Cardiac fibroblast (primary cell): ENCODE measurements at regions not wholly inside any gene's neighbourhood (a gene's known extent, or its start where the extent isn't known, plus 50 kb on each side); places are given as distances from the start of the nearest gene placed in this dataset.
"Not testable (repeated sequence)": the region's sequence is repeated elsewhere in the genome, so short reads cannot be mapped to it uniquely, and the experiment has no call there.

Experiments used
- DNase-seq, 2 donors: peaks; one replicate each; pipeline versions ENCODE4 v3.0.0 to v3.0.0-alpha.2; 2010; ENCODE audit warnings: low read depth in 2 of 2
- H3K4me3 ChIP-seq, 2 donors: replicated peaks in 1 of 2; 1 replicate in 1 of 2; 2 replicates in 1 of 2; pipeline ENCODE4 v1.5.1; 2011; ENCODE audit warnings: low read depth in 2 of 2, low read length in 2 of 2, mild to moderate bottlenecking in 2 of 2, moderate library complexity in 1 of 2
- CTCF ChIP-seq: IDR thresholded peaks from one replicate; pipeline ENCODE4 v1.5.1; 2011; ENCODE audit warnings: low read depth, mild to moderate bottlenecking, low read length, inconsistent platforms

DNA sequence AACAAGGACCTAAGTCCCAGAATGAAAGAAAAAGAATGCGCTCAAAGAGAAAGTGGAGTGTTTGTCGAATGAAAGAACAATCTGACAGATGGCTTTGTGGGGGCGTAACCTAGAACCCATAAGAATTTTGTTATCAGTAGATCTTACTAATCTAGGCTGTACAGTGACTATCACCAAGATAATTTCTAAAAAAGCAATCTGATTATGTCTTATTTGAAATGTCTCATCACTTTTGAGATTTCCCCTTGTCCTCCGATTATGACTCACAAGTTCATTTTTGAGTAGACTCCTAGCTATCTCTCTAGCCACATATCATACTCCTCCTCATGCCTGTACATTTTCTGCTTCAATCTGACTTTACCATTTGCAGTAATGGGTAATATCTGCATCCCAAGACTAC is 135.6 kb upstream of the SMARCA2 start:
- H3K4me3 ChIP-seq = no peak overlapping the region
- no peak for TF ChIP-seq CTCF
- DNase-seq = no peak

- no peak overlapping the region for H3K4me3 ChIP-seq
- no peak for TF ChIP-seq CTCF
- DNase-seq = no peak
Observed at GRCh38 chr9:1880038-1880565, 135.0 kb upstream of the SMARCA2 start.

DNA sequence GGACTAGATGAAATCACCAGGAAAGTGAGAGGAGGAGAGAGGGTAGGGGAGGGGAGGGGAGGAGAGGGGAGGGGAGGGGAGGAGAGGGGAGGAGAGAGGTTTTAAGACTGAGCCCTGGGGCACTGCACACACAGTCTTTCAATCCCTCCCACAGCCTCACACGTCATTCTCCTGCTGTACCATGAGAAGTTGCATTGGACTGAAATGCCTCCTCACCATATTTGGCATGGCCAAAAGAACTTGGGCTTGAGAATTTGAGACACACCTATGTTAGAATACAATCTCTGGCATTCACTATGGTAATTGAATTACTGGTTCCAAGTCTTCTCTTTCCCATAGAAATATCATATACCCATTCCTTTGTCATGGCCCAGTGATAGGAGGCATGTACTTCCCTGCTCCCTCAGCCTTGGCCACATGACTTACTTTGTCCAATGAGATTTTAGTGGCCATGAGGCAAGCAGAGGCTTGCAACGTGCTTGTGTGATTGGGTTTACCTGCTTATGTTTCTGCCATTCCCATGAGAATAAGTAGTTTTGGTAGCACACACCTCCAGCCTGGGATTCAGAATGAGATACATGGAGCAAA is 133.3 kb upstream of the SMARCA2 start:
- no peak for TF ChIP-seq CTCF
- H3K4me3 ChIP-seq = no peak overlapping the region
- DNase-seq = no peak

GRCh38 chr9:1882711-1883403 is 132.3 kb upstream of the SMARCA2 start:
- no peak for TF ChIP-seq CTCF
- no peak overlapping the region for H3K4me3 ChIP-seq
- DNase-seq = no peak

GRCh38 chr9:1890201-1890600 is 124.9 kb upstream of the SMARCA2 start:
- no peak overlapping the region for H3K4me3 ChIP-seq
- no peak for TF ChIP-seq CTCF
- DNase-seq = no peak

GRCh38 chr9:1890816-1891215 is 124.3 kb upstream of the SMARCA2 start:
- no peak for DNase-seq
- no peak for TF ChIP-seq CTCF
- H3K4me3 ChIP-seq = no peak overlapping the region

DNA sequence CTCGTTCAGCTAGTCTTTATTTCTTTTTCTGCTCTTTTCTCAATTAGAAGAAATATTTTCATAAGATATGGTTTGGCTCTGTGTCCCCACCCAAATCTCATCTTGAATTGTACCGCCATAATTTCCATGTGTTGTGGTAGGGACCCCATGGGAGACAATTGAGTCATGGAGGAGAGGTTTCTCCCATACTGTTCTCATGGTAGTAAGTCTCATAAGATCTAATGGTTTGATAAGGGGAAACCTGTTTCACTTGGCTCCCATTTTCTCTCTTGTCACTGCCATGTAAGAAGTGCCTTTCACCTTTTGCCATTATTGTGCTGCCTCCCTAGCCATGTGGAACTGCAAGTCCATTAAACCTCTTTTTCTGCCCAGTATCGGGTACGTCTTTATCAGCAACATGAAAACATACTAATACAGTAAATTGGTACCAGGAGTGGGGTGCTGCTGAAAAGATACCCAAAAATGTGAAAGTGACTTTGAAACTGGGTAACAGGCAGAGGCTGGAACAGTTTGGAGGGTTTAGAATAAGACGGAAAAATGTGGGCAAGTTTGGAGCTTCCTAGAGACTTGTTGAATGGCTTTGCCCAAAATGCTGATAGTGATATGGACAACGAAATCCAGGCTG is 112.0 kb upstream of the SMARCA2 start:
- H3K4me3 ChIP-seq, DNase-seq: not testable (repeated sequence)
